Ishikawa (cell line): ENCODE measurements at regions not wholly inside any gene's neighbourhood (a gene's known extent, or its start where the extent isn't known, plus 50 kb on each side); places are given as distances from the start of the nearest gene placed in this dataset.

Source experiments
- CEBPB ChIP-seq: IDR thresholded peaks from 2 replicates; pipeline ENCODE4 v1.6.1; 2012
- EGR1 ChIP-seq: IDR thresholded peaks from 2 replicates; pipeline ENCODE4 v1.6.1; 2012
- EP300 ChIP-seq: IDR thresholded peaks from 2 replicates; pipeline ENCODE4 v1.6.1; 2012; ENCODE audit warnings: borderline replicate concordance
- NFIC ChIP-seq: IDR thresholded peaks from 2 replicates; pipeline ENCODE4 v1.6.1; 2012
- RAD21 ChIP-seq: IDR thresholded peaks from 2 replicates; pipeline ENCODE4 v1.6.1; 2012; ENCODE audit warnings: low read depth
- TCF12 ChIP-seq: IDR thresholded peaks from 2 replicates; pipeline ENCODE4 v1.6.1; 2012; ENCODE audit warnings: low read depth
- ZBTB7A ChIP-seq: IDR thresholded peaks from 2 replicates; pipeline ENCODE4 v1.6.1; 2012; ENCODE audit warnings: low read depth
- TF ChIP-seq, protein P1 (sequence below): IDR thresholded peaks from 2 replicates; pipeline ENCODE4 v1.6.1; 2012; ENCODE audit warnings: low read depth, mild to moderate bottlenecking
- TF ChIP-seq, protein P2 (sequence below): IDR thresholded peaks from 2 replicates; pipeline ENCODE4 v1.6.1; 2012

DNA sequence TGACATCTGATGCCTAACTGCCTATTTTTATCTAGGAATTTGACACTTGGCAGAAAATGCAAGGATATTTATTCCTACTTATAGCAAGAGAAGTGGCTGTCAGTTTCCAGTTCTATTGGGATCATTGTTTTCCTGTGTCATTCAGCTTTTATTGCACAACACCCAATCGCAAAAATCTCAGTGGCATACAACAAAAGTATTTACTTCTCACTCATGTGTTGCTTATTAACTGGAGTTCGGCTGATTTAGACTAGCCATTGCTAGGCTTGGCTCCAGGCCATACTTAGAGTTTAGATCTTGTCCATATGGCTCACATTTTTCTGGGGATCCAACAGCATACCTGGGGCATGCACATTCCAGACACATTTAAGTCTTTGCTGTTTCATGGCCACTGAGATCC, 218.6 kb upstream of the SYT1 start:
- TF ChIP-seq EP300 = no peak
- TF ChIP-seq EGR1 = no peak
- TF ChIP-seq RAD21 = no peak
- TF ChIP-seq, protein P1, sequence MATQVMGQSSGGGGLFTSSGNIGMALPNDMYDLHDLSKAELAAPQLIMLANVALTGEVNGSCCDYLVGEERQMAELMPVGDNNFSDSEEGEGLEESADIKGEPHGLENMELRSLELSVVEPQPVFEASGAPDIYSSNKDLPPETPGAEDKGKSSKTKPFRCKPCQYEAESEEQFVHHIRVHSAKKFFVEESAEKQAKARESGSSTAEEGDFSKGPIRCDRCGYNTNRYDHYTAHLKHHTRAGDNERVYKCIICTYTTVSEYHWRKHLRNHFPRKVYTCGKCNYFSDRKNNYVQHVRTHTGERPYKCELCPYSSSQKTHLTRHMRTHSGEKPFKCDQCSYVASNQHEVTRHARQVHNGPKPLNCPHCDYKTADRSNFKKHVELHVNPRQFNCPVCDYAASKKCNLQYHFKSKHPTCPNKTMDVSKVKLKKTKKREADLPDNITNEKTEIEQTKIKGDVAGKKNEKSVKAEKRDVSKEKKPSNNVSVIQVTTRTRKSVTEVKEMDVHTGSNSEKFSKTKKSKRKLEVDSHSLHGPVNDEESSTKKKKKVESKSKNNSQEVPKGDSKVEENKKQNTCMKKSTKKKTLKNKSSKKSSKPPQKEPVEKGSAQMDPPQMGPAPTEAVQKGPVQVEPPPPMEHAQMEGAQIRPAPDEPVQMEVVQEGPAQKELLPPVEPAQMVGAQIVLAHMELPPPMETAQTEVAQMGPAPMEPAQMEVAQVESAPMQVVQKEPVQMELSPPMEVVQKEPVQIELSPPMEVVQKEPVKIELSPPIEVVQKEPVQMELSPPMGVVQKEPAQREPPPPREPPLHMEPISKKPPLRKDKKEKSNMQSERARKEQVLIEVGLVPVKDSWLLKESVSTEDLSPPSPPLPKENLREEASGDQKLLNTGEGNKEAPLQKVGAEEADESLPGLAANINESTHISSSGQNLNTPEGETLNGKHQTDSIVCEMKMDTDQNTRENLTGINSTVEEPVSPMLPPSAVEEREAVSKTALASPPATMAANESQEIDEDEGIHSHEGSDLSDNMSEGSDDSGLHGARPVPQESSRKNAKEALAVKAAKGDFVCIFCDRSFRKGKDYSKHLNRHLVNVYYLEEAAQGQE = no peak
- no peak for TF ChIP-seq TCF12
- TF ChIP-seq CEBPB = peak; percentile 80
- TF ChIP-seq, protein P2, sequence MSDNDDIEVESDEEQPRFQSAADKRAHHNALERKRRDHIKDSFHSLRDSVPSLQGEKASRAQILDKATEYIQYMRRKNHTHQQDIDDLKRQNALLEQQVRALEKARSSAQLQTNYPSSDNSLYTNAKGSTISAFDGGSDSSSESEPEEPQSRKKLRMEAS = no peak
- TF ChIP-seq NFIC = no peak
- no peak for TF ChIP-seq ZBTB7A
